ENCODE measurements at regions not wholly inside any gene's neighbourhood (a gene's known extent, or its start where the extent isn't known, plus 50 kb on each side); places are given as distances from the start of the nearest gene placed in this dataset.

- no peak for TF ChIP-seq E2F8 (IDR thresholded peaks at IDR 0.05; ENCODE audit: low read depth, partially characterized antibody)
- no peak for TF ChIP-seq ZNF274 (IDR thresholded peaks at IDR 0.05; ENCODE audit: insufficient read depth, insufficient read length)
Measured at GRCh38 chr6:133644548-133644891, 244.4 kb upstream of the TCF21 start (continued).

GRCh38 chr6:133644892-133645619, 243.9 kb upstream of the TCF21 start:
- 33% methylated on average over 5 of the region's 5 CpGs for WGBS (ENCODE audit: insufficient coverage, insufficient replicate concordance, low lambda C conversion rate, missing lambda C conversion rate)
- RAD21 ChIA-PET (ENCODE audit: unreplicated experiment) = no interaction called here
- Histone ChIP-seq H3K27ac (ENCODE audit: control insufficient read depth, insufficient read depth) (no peak overlapping the region), H3K36me3 (ENCODE audit: control insufficient read depth in 2 of 2, insufficient read depth in 2 of 2, low read length in 1 of 2) (no peaks in the 10 kb centered on the region), H3K9ac (ENCODE audit: control insufficient read depth, insufficient read depth, low read length) (no peak overlapping the region), H2AFZ (ENCODE audit: control insufficient read depth, low read depth, low read length) (no peak overlapping the region), H3K4me2 (ENCODE audit: control insufficient read depth, insufficient read depth) (no peak overlapping the region), H3K4me1 (ENCODE audit: control insufficient read depth, insufficient read depth, low read length) (no peaks in the 10 kb centered on the region), H3K27me3 (replicated peaks in 1 of 2; ENCODE audit: control insufficient read depth in 2 of 2, insufficient read depth in 2 of 2, low read length in 1 of 2) (no peaks in the 10 kb centered on the region), H4K20me1 (ENCODE audit: control insufficient read depth, insufficient read depth) (no peaks in the 10 kb centered on the region), H3K79me2 (ENCODE audit: control insufficient read depth, insufficient read depth, low read length) (no peaks in the 10 kb centered on the region), H3K9me3 (replicated peaks; ENCODE audit: control insufficient read depth, insufficient read depth, low read length) (no peaks in the 10 kb centered on the region), H3K4me3 (no peak overlapping the region)
- SMC1A ChIA-PET (ENCODE audit: uncharacterized antibody, unreplicated experiment) = no interaction called here
- intact Hi-C loops (cut with micrococcal nuclease; ENCODE audit: unreplicated experiment) (no loop called here), in situ Hi-C loops (cut with MboI) (no loop called here)
- CTCF ChIA-PET = interaction anchor here (0.6 to 1.8 kb wide), 6 partner anchors 10 to 479 kb away, joined by 3 to 4 read pairs (median 3); no protein-coding TSS in a partner anchor
- no TSS peak for BruUV-seq (replicated peaks)
- ATAC-seq (no peak), DNase-seq (ENCODE audit: low read depth, low spot score) (no peak), FAIRE-seq (no peak)
- TF ChIP-seq SRF (IDR thresholded peaks at IDR 0.05; ENCODE audit: low read depth in 2 of 2, low read length in 2 of 2) (no peak), STAT1 (conservative IDR thresholded peaks at IDR 0.05) (no peak), MYC (IDR thresholded peaks at IDR 0.05; ENCODE audit: insufficient read depth, insufficient read length, insufficient replicate concordance, low read length, severe bottlenecking) (no peak), EP300 (IDR thresholded peaks at IDR 0.05; ENCODE audit: borderline replicate concordance in 1 of 2, control insufficient read depth in 1 of 2, low read depth in 2 of 2, low read length in 2 of 2) (no peak), BMI1 (IDR thresholded peaks at IDR 0.05; ENCODE audit: borderline replicate concordance) (no peak), USF2 (IDR thresholded peaks at IDR 0.05; ENCODE audit: borderline replicate concordance, low read depth, low read length) (no peak), TCF12 (IDR thresholded peaks at IDR 0.05; ENCODE audit: low read depth, low read length) (no peak), TAF1 (IDR thresholded peaks at IDR 0.05; ENCODE audit: borderline replicate concordance, low read depth, low read length) (no peak), PAX5 (IDR thresholded peaks at IDR 0.05; ENCODE audit: borderline replicate concordance, low read depth, low read length) (no peak), NR2C1 (IDR thresholded peaks at IDR 0.05) (no peak)
- POLR2A ChIA-PET = no interaction called here
